A549 (cell line): ENCODE measurements at regions not wholly inside any gene's neighbourhood (a gene's known extent, or its start where the extent isn't known, plus 50 kb on each side); places are given as distances from the start of the nearest gene placed in this dataset.

Source experiments
- ATAC-seq, 2 experiments: fragments of 200-7000 bp in 1 of 2; fragments of >200 bp in 1 of 2; cut with Nextera tagmentation in 1 of 2; cut with Tn5 transposase in 1 of 2; 3 replicates each; pipeline versions ENCODE4 v1.8.0 to v1.9.1; 2018 to 2020; ENCODE audit warnings: mild to moderate bottlenecking in 1 of 2, moderate library complexity in 1 of 2
- CTCF ChIA-PET: fragments of 300-600 bp; sonication (Branson Sonifier 250); formaldehyde crosslinking; extraction: SDS; loops from one replicate; lab custom pipeline; 2021; ENCODE audit warnings: antibody characterized with exemption, inconsistent platforms; lab: Yijun Ruan, JAX
- POLR2A ChIA-PET: fragments of 350-600 bp; formaldehyde crosslinking; extraction: SDS; loops from one replicate; lab custom pipeline; 2021; ENCODE audit warnings: antibody characterized with exemption, inconsistent platforms; lab: Yijun Ruan, JAX
- DNase-seq, 2 experiments: peaks; one replicate each; pipeline versions ENCODE4 v3.0.0 to v3.0.0-alpha.2; 2011 to 2016; ENCODE audit warnings: low read depth in 1 of 2, low spot score in 1 of 2
- FAIRE-seq: peaks from 2 replicates; lab custom pipeline; 2011; peaks lifted over from hg19 to GRCh38; lab: Jason Lieb, UNC
- H3K27ac ChIP-seq, 2 experiments: fragments of >200 bp; sonication (Bioruptor Twin); formaldehyde crosslinking; 3 replicates each; pipeline ENCODE4 v1.5.1; 2016 to 2017
- H3K4me1 ChIP-seq: fragments of >200 bp; sonication (Bioruptor Twin); formaldehyde crosslinking; 3 replicates; pipeline ENCODE4 v1.6.1; 2016
- H3K4me2 ChIP-seq: fragments of >200 bp; sonication (Bioruptor Twin); formaldehyde crosslinking; 3 replicates; pipeline ENCODE4 v1.6.1; 2016
- H3K4me3 ChIP-seq: fragments of >200 bp; sonication (Bioruptor Twin); formaldehyde crosslinking; 3 replicates; pipeline ENCODE4 v1.5.1; 2016
- H3K9me3 ChIP-seq: fragments of >200 bp; sonication (Bioruptor Twin); formaldehyde crosslinking; 3 replicates; pipeline ENCODE4 v1.6.1; 2016
- BHLHE40 ChIP-seq: IDR thresholded peaks from 2 replicates; pipeline ENCODE4 v1.6.1; 2012; ENCODE audit warnings: low read depth, low read length, inconsistent platforms
- CBX2 ChIP-seq: fragments of 200-600 bp; sonication (generic); IDR thresholded peaks from 2 replicates; pipeline ENCODE4 v1.6.1; 2016; ENCODE audit warnings: low read depth, mild to moderate bottlenecking, borderline replicate concordance
- CBX8 ChIP-seq: fragments of 200-600 bp; sonication (generic); IDR thresholded peaks from 2 replicates; pipeline ENCODE4 v1.6.1; 2016
- CEBPB ChIP-seq, 2 experiments: fragments of >200 bp in 1 of 2; sonication (Bioruptor Twin) in 1 of 2; formaldehyde crosslinking in 1 of 2; IDR thresholded peaks; 2 replicates each; pipeline ENCODE4 v1.6.1; 2012 to 2016
- CHD2 ChIP-seq: fragments of 150-350 bp; IDR thresholded peaks from 2 replicates; pipeline ENCODE4 v1.6.1; 2014; ENCODE audit warnings: low read length; ENCODE audit not compliant: partially characterized antibody
- GATA3 ChIP-seq: IDR thresholded peaks from 2 replicates; pipeline ENCODE4 v1.6.1; 2012; ENCODE audit warnings: borderline replicate concordance
- HDAC2 ChIP-seq: fragments of 200-600 bp; sonication (generic); IDR thresholded peaks from 2 replicates; pipeline ENCODE4 v1.6.1; 2016
- HEYL ChIP-seq: fragments of 250-450 bp; sonication (Bioruptor Pico); IDR thresholded peaks from 2 replicates; pipeline ENCODE4 v1.8.0; 2021; ENCODE audit warnings: mild to moderate bottlenecking, moderate library complexity
- HMGXB4 ChIP-seq: fragments of 250-450 bp; sonication (Bioruptor Pico); IDR thresholded peaks from 2 replicates; pipeline ENCODE4 v1.5.0; 2021; ENCODE audit warnings: mild to moderate bottlenecking, moderate library complexity, borderline replicate concordance
- HOXA7 ChIP-seq: fragments of 250-450 bp; sonication (Bioruptor Pico); IDR thresholded peaks from 2 replicates; pipeline ENCODE4 v1.5.0; 2020; ENCODE audit warnings: mild to moderate bottlenecking, moderate library complexity
- HOXB13 ChIP-seq: fragments of 250-450 bp; sonication (Bioruptor Pico); IDR thresholded peaks from 2 replicates; pipeline ENCODE4 v1.5.0; 2020; ENCODE audit warnings: low read depth, mild to moderate bottlenecking, moderate library complexity
- KDM1A ChIP-seq: fragments of 200-600 bp; sonication (generic); IDR thresholded peaks from 2 replicates; pipeline ENCODE4 v1.6.1; 2016; ENCODE audit warnings: low read depth, mild to moderate bottlenecking
- KDM5A ChIP-seq: fragments of 200-600 bp; sonication (generic); IDR thresholded peaks from 2 replicates; pipeline ENCODE4 v1.6.1; 2016; ENCODE audit warnings: antibody characterized with exemption, mild to moderate bottlenecking
- MAFK ChIP-seq: fragments of 450-650 bp; IDR thresholded peaks from 2 replicates; pipeline ENCODE4 v1.6.1; 2014; ENCODE audit not compliant: partially characterized antibody
- NFE2L2 ChIP-seq: fragments of 150-350 bp; conservative IDR thresholded peaks from 2 replicates; pipeline ENCODE4 v1.6.1; 2014; ENCODE audit warnings: low read length
- RCOR1 ChIP-seq: fragments of 150-350 bp; IDR thresholded peaks from 2 replicates; pipeline ENCODE4 v1.6.1; 2014; ENCODE audit warnings: antibody characterized with exemption, low read length, low read depth
- RFX5 ChIP-seq: fragments of 450-650 bp; IDR thresholded peaks from 2 replicates; pipeline ENCODE4 v1.7.1; 2014; ENCODE audit warnings: antibody characterized with exemption, mild to moderate bottlenecking, moderate library complexity
- RNF2 ChIP-seq: fragments of 200-600 bp; sonication (generic); IDR thresholded peaks from 2 replicates; pipeline ENCODE4 v1.6.1; 2016; ENCODE audit warnings: low read depth, mild to moderate bottlenecking, antibody characterized with exemption, moderate library complexity, borderline replicate concordance
- SMC3 ChIP-seq: fragments of >200 bp; sonication (Bioruptor Twin); formaldehyde crosslinking; IDR thresholded peaks from 3 replicates; pipeline ENCODE4 v1.6.1; 2018; ENCODE audit warnings: inconsistent platforms
- SREBF2 ChIP-seq: fragments of 450-650 bp; IDR thresholded peaks from 2 replicates; pipeline ENCODE4 v1.6.1; 2014; ENCODE audit warnings: mild to moderate bottlenecking, moderate library complexity
- TP53 ChIP-seq: fragments of 250-450 bp; sonication (Bioruptor Pico); IDR thresholded peaks from 2 replicates; pipeline ENCODE4 v1.5.0; 2021; ENCODE audit warnings: mild to moderate bottlenecking, moderate library complexity
- USF2 ChIP-seq: fragments of 450-650 bp; IDR thresholded peaks from 2 replicates; pipeline ENCODE4 v1.6.1; 2014; ENCODE audit warnings: antibody characterized with exemption
- WGBS: methylation state at CpG from one replicate; pipeline ENCODE4 v1.1.6; 2017; ENCODE audit errors: missing lambda C conversion rate; 5-methylcytosine and 5-hydroxymethylcytosine counted together
- TF ChIP-seq, protein P1 (sequence below): fragments of 250-450 bp; sonication (Bioruptor Pico); IDR thresholded peaks from 2 replicates; pipeline ENCODE4 v1.5.0; 2020; ENCODE audit warnings: low read depth, mild to moderate bottlenecking, moderate library complexity
- TF ChIP-seq, protein P2 (sequence below): IDR thresholded peaks from 2 replicates; pipeline ENCODE4 v1.6.1; 2012

GRCh38 chr11:119513806-119514170 lies 90.8 kb upstream of the THY1 start:
- no peak overlapping the region for H3K4me3 ChIP-seq
- TF ChIP-seq RFX5: no peak
- no peak for TF ChIP-seq MAFK
- no peak for TF ChIP-seq HOXB13 (CRISPR knock-in tag)
- no peak for TF ChIP-seq CHD2
- no peak for TF ChIP-seq USF2
- no peak for TF ChIP-seq HDAC2
- TF ChIP-seq HEYL (CRISPR knock-in tag): no peak
- TF ChIP-seq TP53: no peak
- no peak for TF ChIP-seq SREBF2
- TF ChIP-seq CBX2: no peak
- no peak for TF ChIP-seq GATA3
- no peak for TF ChIP-seq BHLHE40
- no peak for TF ChIP-seq CBX8
- no peak for TF ChIP-seq RNF2

DNA sequence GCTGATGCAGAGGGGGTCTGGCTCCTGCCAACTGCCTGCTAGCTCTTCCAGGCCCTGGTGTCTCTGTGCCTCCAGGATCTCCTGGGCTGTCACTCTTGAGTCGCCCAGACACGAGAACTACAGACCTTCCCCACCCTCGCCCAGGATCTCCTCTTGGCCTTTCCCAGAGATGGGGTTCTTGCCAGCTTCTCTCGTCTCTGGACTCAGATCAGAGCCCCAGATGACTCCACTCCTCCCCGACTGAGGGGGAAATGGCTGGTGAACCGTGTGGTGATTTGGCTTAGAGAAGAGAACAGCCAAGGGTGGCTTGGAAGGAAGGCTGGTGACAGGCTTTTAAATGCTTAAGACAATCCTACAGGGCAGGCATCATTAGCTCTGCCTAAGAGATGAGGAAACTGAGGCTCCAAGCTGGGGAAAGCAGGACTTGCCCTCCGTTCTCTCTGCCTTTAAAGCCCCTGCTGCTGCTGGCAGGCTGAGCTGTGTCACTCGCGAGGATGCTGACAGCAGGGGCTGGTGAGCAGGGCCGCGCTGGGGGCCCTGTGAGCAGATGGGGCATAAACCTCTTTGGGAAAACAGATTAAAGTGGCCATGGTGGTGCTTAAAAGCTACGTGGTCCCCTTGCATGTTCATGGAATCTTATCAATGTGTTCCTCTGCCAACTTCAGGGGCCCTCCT lies 90.3 kb upstream of the THY1 start:
- no peak overlapping the region for H3K4me3 ChIP-seq
- no peak overlapping the region for H3K4me2 ChIP-seq
- ATAC-seq: no peak
- no peak overlapping the region for H3K27ac ChIP-seq
- WGBS: 41% methylated on average over 8 of the region's 12 CpGs
- POLR2A ChIA-PET: no interaction called here
- H3K4me1 ChIP-seq: peaks cover 13% of the 10 kb centered on the region; the same call in 1 of the 3 replicates
- no peak for TF ChIP-seq NFE2L2
- TF ChIP-seq, all 56 proteins: peak for 0
- no peaks in the 10 kb centered on the region for H3K9me3 ChIP-seq
- no peak for FAIRE-seq
- CTCF ChIA-PET: interaction anchor here (0.9 to 1.9 kb wide), 2 partner anchors 21 to 139 kb away, joined by 3 to 9 read pairs; no protein-coding TSS in a partner anchor
- no peak for DNase-seq

More at GRCh38 chr11:119513806-119514170, 90.8 kb upstream of the THY1 start:
- ATAC-seq (no peak), FAIRE-seq (no peak), DNase-seq (no peak)
- ChIA-PET CTCF (interaction anchor here (1.9 kb wide), 1 partner anchor 20 kb away, joined by 9 read pairs; no protein-coding TSS in a partner anchor), POLR2A (no interaction called here)
- Histone ChIP-seq H3K4me1 (peaks cover 13% of the 10 kb centered on the region; the same call in 1 of the 3 replicates), H3K27ac (no peak overlapping the region), H3K4me2 (no peak overlapping the region), H3K9me3 (no peaks in the 10 kb centered on the region)
- WGBS: 56% methylated on average over 5 of the region's 5 CpGs

DNA sequence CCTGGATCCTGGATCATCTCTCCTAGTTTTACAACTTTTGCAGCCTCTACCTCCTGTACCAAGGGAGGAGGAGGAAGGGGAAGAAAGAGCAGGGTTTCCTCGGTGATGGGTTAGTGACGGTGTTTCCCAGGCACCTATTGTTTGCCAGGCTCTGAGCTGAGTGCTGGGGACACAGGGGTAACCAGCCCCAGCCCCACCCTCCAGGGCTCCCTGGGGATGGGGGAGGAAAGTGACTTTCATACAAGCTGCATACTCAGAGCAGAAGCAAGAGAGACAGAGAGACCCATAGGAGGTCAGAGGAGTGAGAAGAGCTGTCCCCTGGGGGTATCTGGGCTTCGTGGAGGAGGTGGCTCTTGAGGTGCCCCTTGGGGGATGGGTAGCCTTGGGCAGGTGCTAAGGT lies 89.4 kb upstream of the THY1 start:
- POLR2A ChIA-PET: no interaction called here
- no peak for DNase-seq
- no peak for FAIRE-seq
- CTCF ChIA-PET: interaction anchor here (0.9 to 1.0 kb wide), 3 partner anchors 11 to 138 kb away, joined by 3 to 4 read pairs (median 3); no protein-coding TSS in a partner anchor
- Histone ChIP-seq H3K4me1 (peaks cover 13% of the 10 kb centered on the region; the same call in 1 of the 3 replicates), H3K4me3 (no peak overlapping the region), H3K27ac (no peak overlapping the region)
- no peak for TF ChIP-seq RCOR1
- TF ChIP-seq, all 56 proteins: peak for 0
- 10% methylated on average over 1 of the region's 3 CpGs for WGBS
- no peak overlapping the region for H3K4me2 ChIP-seq
- no peaks in the 10 kb centered on the region for H3K9me3 ChIP-seq
- ATAC-seq: no peak

GRCh38 chr11:119511614-119512306 lies 88.8 kb upstream of the THY1 start:
- CTCF ChIA-PET: interaction anchor here (0.9 to 1.2 kb wide), 3 partner anchors 9 to 31 kb away, joined by 3 to 4 read pairs (median 3); no protein-coding TSS in a partner anchor
- peaks cover 13% of the 10 kb centered on the region; the same call in 1 of the 3 replicates for H3K4me1 ChIP-seq
- ATAC-seq (no peak), DNase-seq (no peak), FAIRE-seq (no peak)
- no peak overlapping the region for H3K27ac ChIP-seq
- POLR2A ChIA-PET: no interaction called here
- no peak overlapping the region for H3K4me2 ChIP-seq
- no peaks in the 10 kb centered on the region for H3K9me3 ChIP-seq
- H3K4me3 ChIP-seq: no peak overlapping the region
- WGBS: 74% methylated on average over 10 of the region's 12 CpGs
- TF ChIP-seq CEBPB (IDR thresholded peaks at IDR 0.05) (no peak), MAFK (no peak), KDM5A (no peak), RFX5 (no peak), KDM1A (no peak), HEYL (CRISPR knock-in tag) (no peak), HOXA7 (no peak), SMC3 (no peak), GATA3 (no peak), BHLHE40 (no peak), CBX8 (no peak), HMGXB4 (CRISPR knock-in tag) (no peak)
- TF ChIP-seq, protein P1, sequence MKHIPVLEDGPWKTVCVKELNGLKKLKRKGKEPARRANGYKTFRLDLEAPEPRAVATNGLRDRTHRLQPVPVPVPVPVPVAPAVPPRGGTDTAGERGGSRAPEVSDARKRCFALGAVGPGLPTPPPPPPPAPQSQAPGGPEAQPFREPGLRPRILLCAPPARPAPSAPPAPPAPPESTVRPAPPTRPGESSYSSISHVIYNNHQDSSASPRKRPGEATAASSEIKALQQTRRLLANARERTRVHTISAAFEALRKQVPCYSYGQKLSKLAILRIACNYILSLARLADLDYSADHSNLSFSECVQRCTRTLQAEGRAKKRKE (CRISPR knock-in tag): no peak
- TF ChIP-seq, protein P2, sequence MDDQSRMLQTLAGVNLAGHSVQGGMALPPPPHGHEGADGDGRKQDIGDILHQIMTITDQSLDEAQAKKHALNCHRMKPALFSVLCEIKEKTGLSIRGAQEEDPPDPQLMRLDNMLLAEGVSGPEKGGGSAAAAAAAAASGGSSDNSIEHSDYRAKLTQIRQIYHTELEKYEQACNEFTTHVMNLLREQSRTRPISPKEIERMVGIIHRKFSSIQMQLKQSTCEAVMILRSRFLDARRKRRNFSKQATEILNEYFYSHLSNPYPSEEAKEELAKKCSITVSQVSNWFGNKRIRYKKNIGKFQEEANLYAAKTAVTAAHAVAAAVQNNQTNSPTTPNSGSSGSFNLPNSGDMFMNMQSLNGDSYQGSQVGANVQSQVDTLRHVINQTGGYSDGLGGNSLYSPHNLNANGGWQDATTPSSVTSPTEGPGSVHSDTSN: no peak
